ENCODE measurements at regions not wholly inside any gene's neighbourhood (a gene's known extent, or its start where the extent isn't known, plus 50 kb on each side); places are given as distances from the start of the nearest gene placed in this dataset.

- FAIRE-seq (no peak), DNase-seq (ENCODE audit: low read depth, low spot score) (no peak)
- Histone ChIP-seq H3K9me1 (ENCODE audit: control insufficient read depth, extremely low read depth, insufficient read depth, low read length) (no peaks in the 10 kb centered on the region), H4K20me1 (ENCODE audit: control insufficient read depth, extremely low read depth, insufficient read depth, low read length) (peaks cover 4% of the 10 kb centered on the region), H3K36me3 (ENCODE audit: control insufficient read depth in 2 of 2, extremely low read depth in 1 of 2, insufficient read depth in 2 of 2, low read length in 2 of 2) (no peaks in the 10 kb centered on the region), H3K27ac (ENCODE audit: control insufficient read depth, insufficient read depth, low read length) (no peak overlapping the region), H3K27me3 (ENCODE audit: control insufficient read depth, extremely low read depth, insufficient read depth, low read length) (peaks cover 22% of the 10 kb centered on the region), H3K4me2 (ENCODE audit: control insufficient read depth, extremely low read depth, insufficient read depth, low read depth, low read length) (no peak overlapping the region), H3K4me1 (ENCODE audit: control insufficient read depth, extremely low read depth, insufficient read depth, low read length) (no peaks in the 10 kb centered on the region), H3K9me3 (ENCODE audit: control insufficient read depth, low read depth, low read length) (no peaks in the 10 kb centered on the region), H2AFZ (ENCODE audit: control insufficient read depth, low read length) (no peak overlapping the region), H3K79me2 (ENCODE audit: control insufficient read depth, insufficient read depth, low read length) (no peaks in the 10 kb centered on the region), H3K4me3 (ENCODE audit: control insufficient read depth in 2 of 3, extremely low read depth in 1 of 3, insufficient read depth in 2 of 3, low read depth in 1 of 3, low read length in 3 of 3) (no peak overlapping the region), H3K9ac (ENCODE audit: control insufficient read depth, extremely low read depth, insufficient read depth, low read length) (no peak overlapping the region)
- no peak for TF ChIP-seq EZH2 (IDR thresholded peaks at IDR 0.05; ENCODE audit: low read length)
- TF ChIP-seq, protein P1, sequence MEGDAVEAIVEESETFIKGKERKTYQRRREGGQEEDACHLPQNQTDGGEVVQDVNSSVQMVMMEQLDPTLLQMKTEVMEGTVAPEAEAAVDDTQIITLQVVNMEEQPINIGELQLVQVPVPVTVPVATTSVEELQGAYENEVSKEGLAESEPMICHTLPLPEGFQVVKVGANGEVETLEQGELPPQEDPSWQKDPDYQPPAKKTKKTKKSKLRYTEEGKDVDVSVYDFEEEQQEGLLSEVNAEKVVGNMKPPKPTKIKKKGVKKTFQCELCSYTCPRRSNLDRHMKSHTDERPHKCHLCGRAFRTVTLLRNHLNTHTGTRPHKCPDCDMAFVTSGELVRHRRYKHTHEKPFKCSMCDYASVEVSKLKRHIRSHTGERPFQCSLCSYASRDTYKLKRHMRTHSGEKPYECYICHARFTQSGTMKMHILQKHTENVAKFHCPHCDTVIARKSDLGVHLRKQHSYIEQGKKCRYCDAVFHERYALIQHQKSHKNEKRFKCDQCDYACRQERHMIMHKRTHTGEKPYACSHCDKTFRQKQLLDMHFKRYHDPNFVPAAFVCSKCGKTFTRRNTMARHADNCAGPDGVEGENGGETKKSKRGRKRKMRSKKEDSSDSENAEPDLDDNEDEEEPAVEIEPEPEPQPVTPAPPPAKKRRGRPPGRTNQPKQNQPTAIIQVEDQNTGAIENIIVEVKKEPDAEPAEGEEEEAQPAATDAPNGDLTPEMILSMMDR (optimal IDR thresholded peaks at IDR 0.05 in 1 of 3, IDR thresholded peaks at IDR 0.05 in 1 of 3, conservative IDR thresholded peaks at IDR 0.05 in 1 of 3; ENCODE audit: extremely low read depth in 1 of 3, insufficient read depth in 2 of 3, low read length in 3 of 3) = no peak
- dilution Hi-C loops (cut with MboI; ENCODE audit: extremely low pct_ligation_motif_present, low sequenced_read_pairs) = no loop called here
These were observed 173.8 kb upstream of the MVB12B start for GRCh38 chr9:126152622-126153362.

- H3K9ac ChIP-seq (ENCODE audit: control insufficient read depth, extremely low read depth, insufficient read depth, low read length) = no peak overlapping the region
- no peak overlapping the region for H3K4me2 ChIP-seq (ENCODE audit: control insufficient read depth, extremely low read depth, insufficient read depth, low read depth, low read length)
- H3K9me3 ChIP-seq (ENCODE audit: control insufficient read depth, low read depth, low read length) = no peaks in the 10 kb centered on the region
- TF ChIP-seq, protein P1 (optimal IDR thresholded peaks at IDR 0.05 in 1 of 3, IDR thresholded peaks at IDR 0.05 in 1 of 3, conservative IDR thresholded peaks at IDR 0.05 in 1 of 3; ENCODE audit: extremely low read depth in 1 of 3, insufficient read depth in 2 of 3, low read length in 3 of 3) = no peak
- no peak for TF ChIP-seq EZH2 (IDR thresholded peaks at IDR 0.05; ENCODE audit: low read length)
- H4K20me1 ChIP-seq (ENCODE audit: control insufficient read depth, extremely low read depth, insufficient read depth, low read length) = peaks cover 4% of the 10 kb centered on the region
- H3K27me3 ChIP-seq (ENCODE audit: control insufficient read depth, extremely low read depth, insufficient read depth, low read length) = peaks cover 20% of the 10 kb centered on the region
- H3K27ac ChIP-seq (ENCODE audit: control insufficient read depth, insufficient read depth, low read length) = no peak overlapping the region
- no peaks in the 10 kb centered on the region for H3K79me2 ChIP-seq (ENCODE audit: control insufficient read depth, insufficient read depth, low read length)
- dilution Hi-C loops (cut with MboI; ENCODE audit: extremely low pct_ligation_motif_present, low sequenced_read_pairs) = no loop called here
- DNase-seq (ENCODE audit: low read depth, low spot score) (no peak), FAIRE-seq (no peak)
- H3K4me1 ChIP-seq (ENCODE audit: control insufficient read depth, extremely low read depth, insufficient read depth, low read length) = no peaks in the 10 kb centered on the region
- H2AFZ ChIP-seq (ENCODE audit: control insufficient read depth, low read length) = no peak overlapping the region
- H3K9me1 ChIP-seq (ENCODE audit: control insufficient read depth, extremely low read depth, insufficient read depth, low read length) = no peaks in the 10 kb centered on the region
- no peak overlapping the region for H3K4me3 ChIP-seq (ENCODE audit: control insufficient read depth in 2 of 3, extremely low read depth in 1 of 3, insufficient read depth in 2 of 3, low read depth in 1 of 3, low read length in 3 of 3)
- H3K36me3 ChIP-seq (ENCODE audit: control insufficient read depth in 2 of 2, extremely low read depth in 1 of 2, insufficient read depth in 2 of 2, low read length in 2 of 2) = no peaks in the 10 kb centered on the region
These were observed 173.2 kb upstream of the MVB12B start for GRCh38 chr9:126153382-126153781.
